Neural progenitor cell (in vitro differentiated cells): ENCODE measurements at regions not wholly inside any gene's neighbourhood (a gene's known extent, or its start where the extent isn't known, plus 50 kb on each side); places are given as distances from the start of the nearest gene placed in this dataset.

Experiments used
- DNase-seq: peaks from one replicate; pipeline ENCODE4 v3.0.0-alpha.2; 2016; ENCODE audit warnings: low spot score
- H2AFZ ChIP-seq: fragments of 200-600 bp; sonication (generic); replicated peaks from 2 replicates; pipeline ENCODE4 v1.6.1; 2016; ENCODE audit warnings: antibody characterized with exemption
- H3F3A ChIP-seq: fragments of 200-600 bp; sonication (generic); 2 replicates; pipeline ENCODE4 v1.6.1; 2016; ENCODE audit warnings: antibody characterized with exemption, low read depth
- H3K27ac ChIP-seq: fragments of 200-600 bp; sonication (generic); 2 replicates; pipeline ENCODE4 v1.5.1; 2016; ENCODE audit warnings: mild to moderate bottlenecking
- H3K27me3 ChIP-seq: fragments of 200-600 bp; sonication (generic); 2 replicates; pipeline ENCODE4 v1.6.1; 2016; ENCODE audit warnings: mild to moderate bottlenecking, moderate library complexity
- H3K36me3 ChIP-seq: fragments of 200-600 bp; sonication (generic); 2 replicates; pipeline ENCODE4 v1.5.1; 2016
- H3K4me1 ChIP-seq: fragments of 200-600 bp; sonication (generic); 2 replicates; pipeline ENCODE4 v1.6.1; 2016; ENCODE audit warnings: mixed run types
- H3K4me2 ChIP-seq: fragments of 200-600 bp; sonication (generic); 2 replicates; pipeline ENCODE4 v1.6.1; 2016
- H3K4me3 ChIP-seq: fragments of 200-600 bp; sonication (generic); 2 replicates; pipeline ENCODE4 v1.5.1; 2016
- H3K79me2 ChIP-seq: fragments of 200-600 bp; sonication (generic); 2 replicates; pipeline ENCODE4 v1.6.1; 2016; ENCODE audit warnings: low read depth
- H3K9ac ChIP-seq: fragments of 200-600 bp; sonication (generic); 2 replicates; pipeline ENCODE4 v1.6.1; 2016
- H3K9me3 ChIP-seq: fragments of 200-600 bp; sonication (generic); 2 replicates; pipeline ENCODE4 v1.5.1; 2016; ENCODE audit warnings: low read depth
- H4K20me1 ChIP-seq: fragments of 200-600 bp; sonication (generic); 2 replicates; pipeline ENCODE4 v1.6.1; 2016; ENCODE audit warnings: low read depth
- H3K27ac Mint-ChIP-seq: 3 replicates; pipeline ENCODE4 v1.8.0; 2021; ENCODE audit warnings: mixed read lengths
- H3K27me3 Mint-ChIP-seq: 2 replicates; pipeline ENCODE4 v1.8.0; 2022; ENCODE audit warnings: low read depth, mild to moderate bottlenecking, inconsistent platforms, moderate library complexity, mixed read lengths; ENCODE audit not compliant: insufficient read depth
- H3K36me3 Mint-ChIP-seq: 3 replicates; pipeline ENCODE4 v1.8.0; 2021; ENCODE audit warnings: mixed read lengths
- H3K4me1 Mint-ChIP-seq: 3 replicates; pipeline ENCODE4 v1.8.0; 2021; ENCODE audit warnings: mixed read lengths
- H3K4me3 Mint-ChIP-seq: 3 replicates; pipeline ENCODE4 v1.8.0; 2021; ENCODE audit warnings: mild to moderate bottlenecking, moderate library complexity, mixed read lengths
- H3K9me3 Mint-ChIP-seq: 3 replicates; pipeline ENCODE4 v1.8.0; 2020; ENCODE audit warnings: mixed read lengths
- EZH2 ChIP-seq: fragments of 200-600 bp; sonication (generic); IDR thresholded peaks from 2 replicates; pipeline ENCODE4 v1.6.1; 2017; ENCODE audit warnings: antibody characterized with exemption, mild to moderate bottlenecking, moderate library complexity
- EZH2phosphoT487 ChIP-seq: fragments of 200-600 bp; sonication (generic); IDR thresholded peaks from 2 replicates; pipeline ENCODE4 v1.6.1; 2017; ENCODE audit warnings: antibody characterized with exemption
- TF ChIP-seq, protein P1 (sequence below): fragments of 200-600 bp; sonication (generic); IDR thresholded peaks from 2 replicates; pipeline ENCODE4 v1.5.1; 2017; ENCODE audit warnings: antibody characterized with exemption, mild to moderate bottlenecking

DNA sequence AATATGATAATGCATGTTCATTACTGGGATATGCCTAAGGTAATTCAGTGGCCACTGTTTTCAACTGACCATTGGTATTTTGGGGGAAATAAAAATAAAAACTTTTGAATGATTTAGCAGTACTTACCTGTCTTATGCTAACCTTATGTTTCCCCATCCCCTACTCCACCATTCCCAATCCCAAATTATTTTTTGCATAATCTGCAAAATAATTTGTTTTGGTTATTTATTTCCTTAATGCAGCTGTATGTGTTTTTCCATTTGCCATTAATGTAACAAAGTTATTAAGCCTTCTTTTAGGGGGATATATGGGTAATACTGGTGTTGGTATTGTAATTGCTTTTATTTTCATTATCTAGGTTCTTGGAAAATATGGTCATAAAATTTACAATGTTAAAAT, 213.9 kb upstream of the GULP1 start:
- Mint-ChIP-seq H3K9me3 (peaks cover 4% of the 10 kb centered on the region), H3K36me3 (no peaks in the 10 kb centered on the region), H3K4me1 (no peaks in the 10 kb centered on the region), H3K27me3 (no peaks in the 10 kb centered on the region), H3K27ac (no peak overlapping the region), H3K4me3 (no peak overlapping the region)
- Histone ChIP-seq H3K9me3 (no peaks in the 10 kb centered on the region), H3F3A (no peaks in the 10 kb centered on the region), H3K4me3 (no peak overlapping the region), H3K4me1 (no peaks in the 10 kb centered on the region), H2AFZ (no peak overlapping the region), H3K79me2 (no peaks in the 10 kb centered on the region), H3K27ac (no peak overlapping the region), H3K27me3 (no peaks in the 10 kb centered on the region), H3K4me2 (no peak overlapping the region), H3K9ac (no peak overlapping the region), H3K36me3 (no peaks in the 10 kb centered on the region), H4K20me1 (no peaks in the 10 kb centered on the region)
- TF ChIP-seq EZH2 (no peak), EZH2phosphoT487 (no peak)
- TF ChIP-seq, protein P1, sequence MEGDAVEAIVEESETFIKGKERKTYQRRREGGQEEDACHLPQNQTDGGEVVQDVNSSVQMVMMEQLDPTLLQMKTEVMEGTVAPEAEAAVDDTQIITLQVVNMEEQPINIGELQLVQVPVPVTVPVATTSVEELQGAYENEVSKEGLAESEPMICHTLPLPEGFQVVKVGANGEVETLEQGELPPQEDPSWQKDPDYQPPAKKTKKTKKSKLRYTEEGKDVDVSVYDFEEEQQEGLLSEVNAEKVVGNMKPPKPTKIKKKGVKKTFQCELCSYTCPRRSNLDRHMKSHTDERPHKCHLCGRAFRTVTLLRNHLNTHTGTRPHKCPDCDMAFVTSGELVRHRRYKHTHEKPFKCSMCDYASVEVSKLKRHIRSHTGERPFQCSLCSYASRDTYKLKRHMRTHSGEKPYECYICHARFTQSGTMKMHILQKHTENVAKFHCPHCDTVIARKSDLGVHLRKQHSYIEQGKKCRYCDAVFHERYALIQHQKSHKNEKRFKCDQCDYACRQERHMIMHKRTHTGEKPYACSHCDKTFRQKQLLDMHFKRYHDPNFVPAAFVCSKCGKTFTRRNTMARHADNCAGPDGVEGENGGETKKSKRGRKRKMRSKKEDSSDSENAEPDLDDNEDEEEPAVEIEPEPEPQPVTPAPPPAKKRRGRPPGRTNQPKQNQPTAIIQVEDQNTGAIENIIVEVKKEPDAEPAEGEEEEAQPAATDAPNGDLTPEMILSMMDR: no peak
- no peak for DNase-seq

DNA sequence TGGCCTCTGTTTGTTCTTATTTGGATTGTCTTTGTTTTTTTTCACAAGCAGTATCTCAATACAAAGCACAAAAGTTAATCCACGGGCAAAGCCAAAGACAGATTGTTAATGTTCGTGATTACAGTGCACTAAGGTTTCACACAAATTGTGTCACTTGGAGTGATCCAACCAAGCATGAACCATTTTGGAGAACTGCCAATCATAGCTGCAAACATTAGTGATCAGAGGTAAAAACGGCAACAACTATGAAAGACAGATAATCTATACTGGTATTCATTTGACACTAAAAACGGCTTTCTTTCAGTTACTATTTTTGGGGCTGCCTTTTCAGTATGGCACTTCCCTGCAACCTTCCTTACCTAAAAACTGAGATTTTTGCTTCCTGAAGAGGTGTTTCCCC, 213.1 kb upstream of the GULP1 start:
- Histone ChIP-seq H3K27me3 (no peaks in the 10 kb centered on the region), H3K9me3 (no peaks in the 10 kb centered on the region), H3K4me2 (no peak overlapping the region), H3K36me3 (no peaks in the 10 kb centered on the region), H2AFZ (no peak overlapping the region), H3K27ac (no peak overlapping the region), H4K20me1 (no peaks in the 10 kb centered on the region), H3K9ac (no peak overlapping the region), H3K4me3 (no peak overlapping the region), H3K79me2 (no peaks in the 10 kb centered on the region), H3K4me1 (no peaks in the 10 kb centered on the region), H3F3A (no peaks in the 10 kb centered on the region)
- H3K9me3 Mint-ChIP-seq: peaks cover 2% of the 10 kb centered on the region
- TF ChIP-seq EZH2 (no peak), EZH2phosphoT487 (no peak)
- TF ChIP-seq, protein P1: no peak
- no peaks in the 10 kb centered on the region for H3K36me3 Mint-ChIP-seq
- H3K4me3 Mint-ChIP-seq: no peak overlapping the region
- no peak for DNase-seq
- H3K4me1 Mint-ChIP-seq: no peaks in the 10 kb centered on the region
- no peaks in the 10 kb centered on the region for H3K27me3 Mint-ChIP-seq
- no peak overlapping the region for H3K27ac Mint-ChIP-seq

DNA sequence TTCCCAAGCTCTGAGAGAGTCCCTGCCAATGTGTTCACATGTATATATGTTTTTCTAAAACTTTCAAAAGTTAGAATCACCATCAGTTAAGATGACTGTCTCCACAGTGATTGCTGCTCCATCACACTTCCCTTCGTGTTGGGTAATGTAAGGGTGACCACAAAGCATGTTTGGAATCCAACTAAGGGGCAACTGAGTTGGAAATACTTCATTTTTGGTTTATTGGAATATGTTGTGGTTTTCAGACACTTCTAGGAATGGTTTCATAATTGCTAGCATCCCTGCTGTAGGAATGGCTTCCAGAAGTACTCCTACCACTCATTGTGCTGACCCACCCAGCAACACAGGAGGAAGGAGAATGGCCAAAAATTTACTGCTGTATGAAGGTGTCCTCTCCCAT, 212.5 kb upstream of the GULP1 start:
- Mint-ChIP-seq H3K4me1 (no peaks in the 10 kb centered on the region), H3K36me3 (no peaks in the 10 kb centered on the region), H3K4me3 (no peak overlapping the region), H3K27me3 (no peaks in the 10 kb centered on the region), H3K9me3 (no peaks in the 10 kb centered on the region), H3K27ac (no peak overlapping the region)
- no peaks in the 10 kb centered on the region for H3F3A ChIP-seq
- no peaks in the 10 kb centered on the region for H3K4me1 ChIP-seq
- no peaks in the 10 kb centered on the region for H3K27me3 ChIP-seq
- no peaks in the 10 kb centered on the region for H3K9me3 ChIP-seq
- H3K4me2 ChIP-seq: no peak overlapping the region
- no peak overlapping the region for H3K4me3 ChIP-seq
- no peaks in the 10 kb centered on the region for H3K36me3 ChIP-seq
- TF ChIP-seq EZH2 (no peak), EZH2phosphoT487 (no peak)
- TF ChIP-seq, protein P1: no peak
- H3K27ac ChIP-seq: no peak overlapping the region
- H2AFZ ChIP-seq: no peak overlapping the region
- no peaks in the 10 kb centered on the region for H3K79me2 ChIP-seq
- no peak overlapping the region for H3K9ac ChIP-seq
- DNase-seq: no peak
- H4K20me1 ChIP-seq: no peaks in the 10 kb centered on the region

DNA sequence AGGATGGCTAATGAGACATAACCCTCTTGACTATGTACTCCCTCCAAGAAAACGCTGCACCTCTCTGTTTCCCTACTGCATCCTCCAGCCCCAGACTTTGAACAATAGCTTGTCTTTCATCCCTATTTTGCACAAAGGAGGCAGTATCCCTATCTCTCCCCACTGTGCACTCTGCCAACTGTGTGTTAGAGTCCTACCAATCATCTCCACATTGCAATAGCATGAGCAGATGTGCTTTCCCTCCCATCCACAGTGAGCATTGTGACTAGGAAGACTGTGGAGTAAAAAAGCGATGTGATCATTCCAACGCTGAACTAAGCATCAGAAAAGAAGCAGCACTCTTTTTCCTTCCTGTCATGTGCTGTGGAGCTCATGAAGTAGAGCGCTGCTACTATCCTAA, 206.3 kb upstream of the GULP1 start:
- no peak overlapping the region for H3K27ac Mint-ChIP-seq
- Histone ChIP-seq H3K4me2 (no peak overlapping the region), H3K27ac (no peak overlapping the region), H3K27me3 (no peaks in the 10 kb centered on the region), H3K4me1 (no peaks in the 10 kb centered on the region), H3K36me3 (peaks cover 5% of the 10 kb centered on the region), H3K79me2 (no peaks in the 10 kb centered on the region), H2AFZ (no peak overlapping the region), H4K20me1 (no peaks in the 10 kb centered on the region), H3K4me3 (no peak overlapping the region), H3K9ac (no peak overlapping the region), H3K9me3 (peaks cover 5% of the 10 kb centered on the region), H3F3A (no peaks in the 10 kb centered on the region)
- DNase-seq: no peak
- H3K4me3 Mint-ChIP-seq: no peak overlapping the region
- no peaks in the 10 kb centered on the region for H3K4me1 Mint-ChIP-seq
- TF ChIP-seq EZH2: no peak
- H3K36me3 Mint-ChIP-seq: no peaks in the 10 kb centered on the region
- H3K9me3 Mint-ChIP-seq: peaks cover 3% of the 10 kb centered on the region
- no peaks in the 10 kb centered on the region for H3K27me3 Mint-ChIP-seq
